Stimulated activated CD4-positive, alpha-beta T cell treated with anti-CD3 and anti-CD28 coated beads, Interleukin-1b, Interleukin-23, amount 100 ng/mL, for 24 hours (primary cell): ENCODE measurements at regions not wholly inside any gene's neighbourhood (a gene's known extent, or its start where the extent isn't known, plus 50 kb on each side); places are given as distances from the start of the nearest gene placed in this dataset.

ENCODE experiments used
- DNase-seq, 4 experiments: peaks; one replicate each; pipeline ENCODE4 v3.0.0-alpha.2; 2020; ENCODE audit warnings: low read depth in 4 of 4, low spot score in 1 of 4

DNA sequence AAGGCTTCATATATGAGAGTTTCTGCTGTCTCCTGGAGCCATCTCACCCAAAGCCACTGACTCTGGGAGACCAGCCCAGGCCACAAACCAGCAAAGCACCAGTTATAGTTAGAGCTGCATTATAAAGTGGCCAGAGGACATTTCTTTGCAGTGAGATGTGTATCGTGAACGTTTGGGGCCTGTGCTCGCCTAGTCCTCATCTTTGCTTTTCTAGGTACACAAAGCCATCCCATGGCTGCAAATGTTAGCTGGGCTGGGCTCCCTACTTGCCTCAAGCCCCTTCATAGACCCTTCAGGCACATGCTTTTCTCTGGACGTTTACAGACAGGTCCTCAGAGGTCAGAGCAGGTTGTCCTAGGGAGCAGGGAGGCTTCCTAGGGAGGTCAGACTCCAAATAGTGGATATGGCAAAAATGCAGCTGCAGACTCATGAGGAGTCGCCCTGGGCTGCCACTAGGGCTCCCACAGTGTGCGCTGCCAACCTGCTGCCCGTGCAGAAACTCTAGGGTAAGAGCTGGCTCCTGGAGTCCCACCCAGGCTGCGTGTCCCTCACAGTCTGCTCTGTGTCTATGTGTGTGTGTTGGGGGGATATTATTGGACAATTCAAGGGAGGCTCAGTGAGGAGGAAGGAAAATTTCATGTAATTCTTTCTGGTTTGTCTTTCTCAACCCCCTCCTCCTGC, 141.0 kb downstream of the RPIA start:
- no peak for DNase-seq

DNA sequence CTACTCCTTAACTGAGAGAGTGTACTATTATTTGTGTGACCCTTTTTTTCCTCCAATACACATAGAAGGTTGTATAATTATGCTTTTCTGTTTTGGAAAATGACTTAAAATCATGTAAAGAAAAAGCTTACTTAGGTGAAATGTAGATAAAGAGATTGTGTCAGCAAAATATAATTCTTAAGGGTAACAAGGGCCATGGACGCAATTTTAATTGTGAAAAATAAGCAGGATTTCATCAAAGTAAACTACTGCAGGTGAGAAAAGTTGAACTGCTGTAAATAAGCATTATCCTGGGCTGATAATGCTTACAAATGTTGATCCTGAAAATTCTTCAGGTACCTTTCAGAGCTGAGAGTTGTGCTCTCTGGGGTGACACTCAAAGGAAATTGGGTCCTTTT, 141.5 kb downstream of the RPIA start:
- DNase-seq = no peak

DNA sequence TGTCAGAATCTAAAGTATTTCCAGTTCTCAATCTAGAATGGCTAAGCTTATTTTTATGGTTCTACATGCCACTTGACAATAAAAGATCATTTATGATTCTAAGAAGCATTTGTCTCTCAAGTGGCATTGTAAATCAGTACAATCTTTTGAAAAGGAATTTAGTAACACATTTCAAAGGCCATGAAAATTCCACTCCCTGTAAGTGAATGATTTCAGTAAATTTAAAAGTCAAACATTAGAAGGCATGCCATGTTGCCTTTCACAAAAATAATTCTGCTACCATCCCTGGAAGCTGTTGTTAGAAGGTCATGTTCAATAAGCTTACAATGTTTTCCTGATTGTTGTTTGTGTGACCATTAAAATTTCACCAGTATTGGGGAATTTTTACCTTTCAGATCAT, 142.9 kb downstream of the RPIA start:
- no peak for DNase-seq

DNA sequence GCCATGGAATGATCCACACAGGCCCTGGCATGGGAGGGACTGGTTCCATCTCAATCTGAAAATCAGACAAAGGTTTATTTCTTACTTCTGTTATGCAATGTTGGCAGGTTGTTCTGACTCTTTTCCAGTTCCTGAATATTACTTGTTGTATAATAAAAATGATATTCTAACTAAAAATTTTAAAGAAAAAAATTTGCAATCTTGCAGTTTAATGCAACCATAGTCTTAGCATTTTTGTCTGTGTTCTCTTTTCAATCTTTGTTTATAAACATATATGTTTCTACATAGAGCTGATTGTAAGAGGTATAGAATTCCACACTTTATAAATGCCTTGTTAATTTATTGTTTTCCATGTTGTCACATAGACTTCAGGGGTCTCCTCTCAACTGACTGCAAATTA, 143.4 kb downstream of the RPIA start:
- DNase-seq = no peak

DNA sequence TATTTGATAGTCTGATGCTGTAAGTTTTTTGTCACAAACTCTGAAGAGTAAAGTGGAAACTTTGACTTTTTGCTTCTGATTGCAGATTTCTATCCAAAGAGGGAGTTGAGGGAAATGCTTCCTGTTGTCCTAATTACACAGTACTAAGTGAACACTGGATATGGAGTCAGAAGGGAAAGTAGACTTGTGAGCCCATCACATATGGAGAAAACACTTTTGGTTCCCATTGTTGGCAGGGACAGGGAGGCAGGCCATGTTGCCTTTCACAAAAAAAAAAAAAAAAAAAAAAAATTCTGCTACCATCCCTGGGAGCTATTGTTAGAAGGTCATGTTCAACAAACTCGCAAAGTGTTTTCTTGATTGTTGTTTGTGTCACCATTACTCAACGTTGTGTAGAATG, 144.3 kb downstream of the RPIA start:
- DNase-seq = no peak

DNA sequence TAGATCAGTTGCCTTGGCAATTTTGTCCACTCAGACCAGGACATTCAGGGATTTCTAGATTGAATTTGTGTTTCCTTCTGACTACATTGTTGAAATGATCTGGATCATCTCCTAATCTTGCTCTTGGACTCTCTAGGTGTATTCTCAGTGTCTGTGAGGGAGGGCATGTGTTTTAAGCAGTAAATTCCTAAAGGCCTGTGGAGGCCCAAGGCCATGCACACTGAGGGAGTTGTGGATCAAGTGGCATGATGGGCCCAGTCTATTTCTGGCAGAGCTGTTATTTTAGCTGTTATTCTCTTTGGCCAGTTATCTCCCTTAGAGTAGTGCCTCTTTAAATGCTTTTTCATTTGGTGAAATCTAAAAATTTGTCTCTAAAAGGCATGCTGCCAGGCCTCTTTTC, 144.9 kb downstream of the RPIA start:
- DNase-seq = no peak

DNA sequence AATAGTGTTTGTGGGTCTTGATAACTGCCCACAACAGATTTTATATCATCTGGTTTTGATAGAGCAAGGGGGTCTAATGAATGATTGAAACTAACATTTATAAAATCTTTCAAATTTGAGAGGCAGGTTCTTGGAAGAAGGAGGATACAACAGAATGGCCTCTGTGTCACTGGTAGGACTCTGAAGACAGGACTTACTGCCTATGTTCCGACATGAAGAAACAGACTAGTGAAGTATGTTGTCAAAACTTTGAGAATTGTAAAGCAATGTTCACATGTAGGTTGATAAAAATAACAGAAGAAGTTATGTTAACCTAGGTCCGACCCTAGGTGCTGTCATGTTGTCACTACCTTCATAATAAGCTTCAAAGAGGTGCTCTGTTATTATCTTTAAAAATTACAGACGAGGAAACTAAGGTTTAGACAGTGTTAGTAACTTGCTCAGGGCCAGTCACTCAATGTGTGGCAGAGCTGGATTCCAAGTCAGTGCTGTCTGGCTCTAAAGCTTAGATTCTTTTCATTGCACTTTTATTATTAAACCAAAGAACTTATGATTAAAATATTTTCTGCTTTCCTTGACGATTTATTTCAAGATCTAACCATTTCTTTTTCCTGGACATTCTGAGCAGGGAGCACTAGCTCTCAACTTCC, 146.2 kb downstream of the RPIA start:
- no peak for DNase-seq

DNA sequence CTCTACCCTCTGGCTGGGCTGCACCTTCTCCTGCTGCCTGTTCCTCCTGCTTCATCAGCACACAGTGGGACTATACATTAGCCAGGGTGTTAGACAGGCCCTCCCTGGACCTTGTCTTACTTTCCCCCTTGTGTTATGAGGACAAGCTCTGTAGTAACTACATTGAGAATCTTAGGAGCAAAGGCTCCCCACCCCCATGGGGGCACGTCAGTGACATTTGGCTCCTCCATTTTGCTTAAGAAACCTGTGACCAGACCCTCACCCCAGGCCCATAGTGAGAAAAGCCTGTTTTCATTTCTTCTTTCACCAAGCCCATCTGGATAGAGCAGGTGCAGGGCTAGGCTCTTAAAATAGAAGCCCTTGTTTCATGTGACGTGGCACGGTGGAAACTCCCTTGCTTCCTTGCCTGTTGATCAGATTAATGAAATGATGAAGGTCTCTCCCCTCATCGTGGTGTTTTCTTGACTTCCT, 146.7 kb downstream of the RPIA start:
- no peak for DNase-seq

DNA sequence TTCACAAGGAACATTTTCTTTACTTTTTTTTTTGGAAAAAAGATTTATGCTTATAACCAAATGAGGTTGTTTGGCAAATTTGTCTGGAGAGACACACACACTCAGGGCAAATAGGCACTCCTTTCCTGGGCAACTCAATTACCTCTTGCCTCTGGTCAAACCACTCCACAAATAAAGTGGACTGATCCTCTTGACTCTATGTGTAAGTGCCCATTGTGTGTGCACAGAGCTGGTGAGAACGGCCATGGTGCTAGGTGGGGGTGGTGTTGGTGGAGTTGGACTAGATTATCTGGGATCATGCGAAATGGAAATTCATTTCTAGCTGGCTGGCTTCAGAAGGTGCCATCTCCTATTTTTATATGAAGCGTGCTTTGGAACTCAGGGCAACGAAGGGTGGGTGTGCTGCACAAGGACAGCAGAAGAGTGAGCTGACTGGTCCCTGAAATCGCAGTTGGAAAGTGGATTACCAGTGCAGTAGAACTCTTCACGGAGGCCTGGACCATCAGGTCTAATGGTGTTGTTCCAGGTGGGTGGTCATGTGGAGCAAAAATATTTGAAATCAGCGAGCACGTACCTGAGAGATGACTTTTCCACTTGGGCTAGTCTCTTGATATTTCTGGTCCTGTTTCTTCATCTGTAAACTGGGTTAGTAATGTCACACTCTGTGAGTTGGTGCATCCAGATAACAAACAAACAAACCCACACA, 149.9 kb downstream of the RPIA start:
- no peak for DNase-seq

DNA sequence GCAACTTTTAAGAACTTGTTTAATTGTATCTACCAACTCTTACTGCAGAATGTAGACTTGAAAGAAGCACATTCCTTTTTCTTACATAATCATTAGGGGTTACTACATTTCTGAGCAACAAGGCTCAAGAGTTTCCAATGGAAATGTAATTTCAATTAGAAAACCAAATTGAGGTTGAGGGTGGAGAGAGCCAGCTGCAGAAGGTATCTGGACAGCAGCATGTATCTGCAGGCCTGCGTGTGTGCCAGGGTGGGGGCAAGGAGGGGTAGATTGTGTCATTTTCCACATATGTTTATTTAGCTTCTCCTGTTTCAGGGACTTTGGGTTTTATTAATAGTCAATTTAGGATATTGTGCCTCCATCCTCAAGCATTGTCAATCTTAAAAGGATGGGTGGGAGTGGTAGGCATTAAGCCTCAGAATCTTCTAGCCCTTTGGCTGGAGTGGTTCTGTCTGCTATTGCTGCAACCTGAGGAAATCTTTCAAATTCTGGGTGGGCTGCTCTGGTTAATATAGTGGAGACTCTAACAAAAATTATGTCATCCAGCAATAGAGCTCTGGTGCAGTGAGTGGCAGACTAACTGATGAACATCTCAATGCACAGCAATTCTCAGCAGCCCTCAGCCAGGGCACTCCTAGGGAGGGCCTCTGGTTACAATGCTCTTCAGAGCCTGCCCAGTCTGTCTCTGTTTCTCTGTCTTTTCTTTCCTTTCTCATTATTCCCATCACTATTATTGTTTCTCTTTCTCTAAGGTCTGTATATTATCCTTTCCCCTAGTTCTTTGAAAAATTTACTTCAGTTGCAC, 151.4 kb downstream of the RPIA start:
- DNase-seq = no peak

DNA sequence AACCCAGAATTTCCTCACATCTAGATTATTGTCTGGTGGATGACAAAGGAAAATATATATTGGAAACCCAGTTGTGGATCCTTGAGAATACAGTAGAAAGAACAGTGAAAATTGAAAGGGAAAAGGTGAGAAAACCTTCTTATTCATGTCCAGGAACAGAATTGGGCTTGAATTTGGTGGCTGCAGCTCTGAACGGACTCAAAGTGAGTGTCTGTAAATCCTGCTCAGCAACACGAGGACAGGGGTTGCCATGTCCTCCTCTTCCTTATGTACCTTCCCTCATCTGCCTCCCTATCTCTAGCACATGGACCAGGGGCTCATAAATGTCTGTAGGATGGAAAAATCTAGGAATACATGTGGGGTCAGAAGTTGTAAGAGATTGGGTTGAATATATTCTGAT, 152.2 kb downstream of the RPIA start:
- no peak for DNase-seq

DNA sequence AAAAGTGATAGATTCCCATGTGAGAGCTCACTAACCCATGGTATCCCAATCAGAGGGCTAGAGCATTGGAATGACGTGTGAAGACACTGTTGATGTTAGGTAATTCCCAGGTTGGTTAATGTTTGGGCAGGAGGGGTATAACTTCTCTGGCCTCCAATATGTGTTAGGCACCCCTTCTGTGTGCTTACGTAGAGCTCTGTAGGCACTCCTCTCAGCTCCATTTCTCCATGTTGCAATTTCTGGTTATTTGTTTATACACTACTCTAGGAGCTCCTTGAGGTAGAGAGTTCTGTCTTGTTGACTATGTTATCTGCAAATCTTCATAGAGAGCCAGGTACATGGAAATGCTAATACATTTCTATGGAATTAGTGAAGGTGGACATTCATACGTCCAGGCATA, 153.5 kb downstream of the RPIA start:
- no peak for DNase-seq

DNA sequence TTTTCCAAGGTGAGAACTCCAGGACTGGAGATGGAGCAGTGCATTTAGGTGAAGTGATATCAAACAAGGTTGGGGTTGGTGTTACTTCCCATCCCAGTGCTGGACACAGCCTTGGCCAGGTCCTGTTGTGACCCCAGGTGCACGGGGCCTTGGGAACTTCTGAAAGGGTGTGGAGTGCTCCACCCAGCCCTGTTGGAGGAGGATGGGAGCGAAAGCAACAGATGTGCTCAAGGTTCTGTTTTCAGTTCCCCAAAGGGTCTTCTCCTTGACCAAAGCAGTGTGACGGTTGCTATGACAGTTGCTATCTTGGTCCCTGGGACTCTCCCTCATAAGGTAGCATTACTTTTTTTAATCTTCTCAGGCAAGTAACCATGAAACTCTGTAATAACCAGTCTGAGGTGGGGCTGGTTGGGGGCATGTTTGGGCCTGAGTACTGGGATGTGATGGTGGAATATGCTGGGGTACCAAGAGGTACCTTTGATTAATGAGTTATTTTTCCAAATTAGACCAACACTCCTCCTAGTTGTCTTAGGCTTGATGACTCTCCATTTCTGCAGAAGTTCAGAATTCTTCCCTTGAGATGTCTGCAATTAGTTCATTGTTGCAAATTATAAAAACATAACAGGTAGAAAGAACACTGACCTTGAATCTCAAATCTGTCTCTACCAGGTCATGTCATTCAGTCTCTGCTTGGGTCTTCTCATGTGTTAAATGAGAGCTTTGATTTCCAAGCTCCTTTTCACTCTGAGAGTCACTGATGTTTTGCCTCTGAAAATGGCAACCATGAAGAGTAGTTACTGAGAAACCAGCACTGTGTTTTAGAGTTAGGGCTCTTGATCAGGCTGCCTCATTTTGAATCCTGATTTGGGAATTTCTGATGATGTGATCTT, 154.5 kb downstream of the RPIA start:
- no peak for DNase-seq

DNA sequence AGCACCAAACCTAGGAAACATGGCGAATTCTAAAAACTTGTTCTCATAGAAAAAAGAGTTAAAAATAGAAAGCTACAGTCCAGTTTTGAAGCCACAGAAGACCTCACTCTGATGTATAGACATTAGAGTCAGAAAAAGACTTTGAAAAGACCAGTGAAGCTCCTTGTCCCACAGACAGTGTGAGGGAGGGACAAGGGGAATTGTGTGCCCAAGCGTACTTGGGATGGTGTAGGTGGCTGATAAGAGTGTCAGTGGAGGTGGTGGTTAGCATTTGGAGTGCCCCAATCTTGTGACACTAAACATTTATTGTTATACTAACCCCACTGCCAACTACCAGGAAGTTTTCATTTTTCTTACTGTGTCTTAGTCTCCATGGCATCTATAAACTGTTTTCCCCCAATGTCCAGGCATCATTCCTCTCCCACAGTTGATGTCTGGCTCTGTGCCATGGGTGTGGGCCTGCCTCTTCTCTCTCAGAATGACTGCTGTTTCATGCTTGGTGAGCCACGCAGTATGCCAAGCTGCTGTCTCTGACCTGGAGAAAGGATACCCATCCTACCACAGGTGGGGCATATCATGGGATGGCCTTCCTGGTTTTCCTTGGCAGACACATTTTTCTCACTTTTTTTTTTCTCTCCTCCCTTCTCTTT, 161.4 kb downstream of the RPIA start:
- no peak for DNase-seq

DNA sequence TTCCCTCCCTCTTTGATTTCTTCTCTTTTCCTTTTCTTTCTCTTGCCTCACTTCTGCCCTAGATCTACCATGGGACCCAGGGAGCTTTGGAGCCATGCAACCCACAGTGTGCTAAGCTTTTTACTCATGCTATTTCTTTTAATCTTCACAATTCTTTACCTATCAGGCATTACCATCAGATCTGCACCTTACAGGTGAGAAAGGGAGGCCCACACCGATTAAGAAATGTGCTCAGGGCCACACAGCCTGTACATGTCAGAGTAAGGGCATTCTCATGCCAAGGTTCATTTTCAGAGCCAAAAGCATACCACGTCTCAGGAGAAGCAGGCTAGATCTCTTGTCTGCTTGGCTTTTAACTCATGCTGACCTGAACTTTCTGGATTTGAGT, 161.9 kb downstream of the RPIA start:
- no peak for DNase-seq

DNA sequence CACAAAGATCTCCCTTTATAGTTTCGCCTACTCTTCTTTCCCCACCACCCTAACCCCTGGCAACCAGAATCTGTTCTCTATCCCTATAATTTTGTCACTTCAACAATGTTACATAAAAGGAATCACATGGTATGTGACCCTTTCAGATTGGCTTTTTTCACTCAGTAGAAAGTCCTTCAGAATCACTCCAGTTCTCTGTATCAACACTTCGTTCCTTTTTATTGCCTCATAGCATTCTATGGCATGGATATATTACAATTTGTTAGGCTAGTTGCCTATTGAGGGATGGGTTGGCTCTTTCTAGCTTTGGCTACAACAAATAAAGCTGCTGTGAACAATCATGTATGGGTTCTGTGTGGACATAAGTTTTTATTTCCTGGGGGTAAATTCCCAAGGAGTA, 163.1 kb downstream of the RPIA start:
- DNase-seq = no peak

DNA sequence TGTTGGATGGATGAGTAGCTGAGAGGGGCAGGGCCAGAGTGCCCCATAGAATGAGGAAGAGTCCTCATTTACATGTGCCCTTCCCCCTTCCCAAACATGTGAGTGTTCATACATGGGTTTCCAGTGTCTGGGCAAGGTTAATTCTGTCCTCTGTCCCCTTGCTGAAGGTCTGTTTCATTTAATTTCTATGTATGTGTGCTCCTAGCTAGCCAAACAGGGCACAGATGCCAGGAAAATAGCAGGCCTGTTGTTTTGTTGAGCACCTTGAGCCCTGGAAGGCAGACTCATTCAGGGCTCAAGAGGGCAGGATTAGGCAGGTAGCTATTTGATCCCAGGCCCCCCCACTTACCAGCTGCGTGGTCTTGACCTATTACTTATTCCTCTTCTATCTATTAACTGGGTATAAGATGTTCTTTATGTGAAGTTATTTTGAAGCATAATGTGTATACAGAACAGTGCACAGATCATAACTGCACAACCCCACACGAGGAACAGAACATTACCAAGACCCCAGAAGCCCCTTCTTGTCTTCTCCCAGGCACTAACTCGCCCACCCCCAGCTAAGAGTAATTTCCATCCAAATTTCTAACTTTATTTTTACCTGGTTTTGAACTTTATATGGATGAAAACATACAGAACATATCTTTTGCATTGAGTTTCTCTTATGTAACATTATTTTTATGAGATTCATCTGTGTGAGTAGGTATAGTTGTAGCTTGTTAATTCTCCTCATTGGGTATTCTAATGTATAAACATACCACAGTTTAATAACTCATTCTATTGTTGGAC, 164.3 kb downstream of the RPIA start:
- no peak for DNase-seq

DNA sequence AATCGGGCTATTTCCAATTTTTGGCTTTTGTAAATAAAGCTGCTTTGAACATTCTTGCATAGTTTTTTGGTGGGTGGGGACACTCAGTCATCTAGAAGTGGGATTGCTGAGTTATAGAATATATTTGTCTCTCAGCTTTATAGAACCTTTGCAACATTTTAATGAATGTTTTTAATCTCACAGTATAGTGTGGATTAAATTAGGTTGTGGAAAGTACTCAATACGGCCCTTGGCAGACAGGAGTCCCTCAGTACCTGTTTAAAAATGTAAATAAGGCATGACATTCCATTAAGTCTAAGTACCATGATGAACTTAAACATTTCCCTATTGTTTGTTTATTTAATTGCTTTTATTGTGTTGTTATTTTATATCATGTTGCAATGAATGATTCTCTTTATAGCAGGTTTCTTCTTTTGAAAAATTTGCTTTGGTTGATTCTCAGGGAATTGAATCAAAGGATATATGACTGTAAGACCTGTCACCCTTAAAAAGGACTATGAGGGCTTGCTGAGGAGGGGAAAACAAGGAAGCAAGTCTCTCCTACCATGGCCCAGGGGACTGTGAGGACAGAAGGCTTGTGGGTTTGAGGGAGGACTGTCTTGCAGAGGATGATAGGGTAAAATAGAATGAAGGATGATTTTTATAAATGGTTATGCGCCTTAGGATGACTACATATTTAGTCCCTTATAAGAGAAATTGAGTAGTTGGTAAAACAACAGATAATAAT, 165.1 kb downstream of the RPIA start:
- no peak for DNase-seq

DNA sequence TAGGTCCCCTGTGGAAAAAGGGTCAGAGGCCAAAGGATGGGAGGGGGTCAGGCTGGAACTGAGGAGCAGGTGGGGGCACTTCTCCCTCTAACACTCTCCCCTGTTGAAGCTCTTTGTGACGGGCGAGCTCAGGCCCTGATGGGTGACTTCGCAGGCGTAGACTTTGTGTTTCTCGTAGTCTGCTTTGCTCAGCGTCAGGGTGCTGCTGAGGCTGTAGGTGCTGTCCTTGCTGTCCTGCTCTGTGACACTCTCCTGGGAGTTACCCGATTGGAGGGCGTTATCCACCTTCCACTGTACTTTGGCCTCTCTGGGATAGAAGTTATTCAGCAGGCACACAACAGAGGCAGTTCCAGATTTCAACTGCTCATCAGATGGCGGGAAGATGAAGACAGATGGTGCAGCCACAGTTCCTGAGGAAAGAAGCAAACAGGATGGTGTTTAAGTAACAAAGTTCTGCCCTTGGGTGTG, 165.8 kb downstream of the RPIA start:
- DNase-seq = no peak
